OCI-LY7 (cell line): ENCODE measurements at regions not wholly inside any gene's neighbourhood (a gene's known extent, or its start where the extent isn't known, plus 50 kb on each side); places are given as distances from the start of the nearest gene placed in this dataset.

Source experiments
- BruUV-seq: library from RNA; stranded (reverse); fragments of 400-500 nt; replicated peaks from 2 replicates; lab custom pipeline; 2021; lab: Mats Ljungman, UMichigan
- CTCF ChIA-PET: fragments of 300-600 bp; sonication (Branson Sonifier 250); formaldehyde crosslinking; loops from one replicate; lab custom pipeline; 2022; ENCODE audit warnings: antibody characterized with exemption; ENCODE audit not compliant: unreplicated experiment; lab: Charles Lee
- POLR2A ChIA-PET: fragments of 300-600 bp; sonication (Branson Sonifier 250); formaldehyde crosslinking; loops from one replicate; lab custom pipeline; 2022; ENCODE audit warnings: antibody characterized with exemption; lab: Charles Lee
- DNase-seq: peaks from one replicate; pipeline ENCODE4 v3.0.0-alpha.2; 2015; ENCODE audit warnings: low spot score
- H2AFZ ChIP-seq: fragments of 200-600 bp; sonication (generic), shearing (Covaris generic); 2 replicates; pipeline ENCODE4 v1.6.1; 2014; ENCODE audit warnings: mild to moderate bottlenecking, antibody characterized with exemption, low read length, moderate library complexity
- H3K27ac ChIP-seq: fragments of 200-600 bp; sonication (generic); 2 replicates; pipeline ENCODE4 v1.5.1; 2014; ENCODE audit warnings: mixed run types, low read depth, mild to moderate bottlenecking, moderate library complexity, low read length, inconsistent platforms; ENCODE audit not compliant: poor library complexity, severe bottlenecking
- H3K36me3 ChIP-seq: fragments of 200-600 bp; sonication (generic); 2 replicates; pipeline ENCODE4 v1.6.1; 2014; ENCODE audit warnings: mild to moderate bottlenecking, antibody characterized with exemption, low read length, moderate library complexity, mixed read lengths; ENCODE audit not compliant: insufficient read depth
- H3K4me1 ChIP-seq: fragments of 200-600 bp; sonication (generic); 2 replicates; pipeline ENCODE4 v1.5.1; 2014; ENCODE audit warnings: mild to moderate bottlenecking, low read length; ENCODE audit not compliant: insufficient read depth, poor library complexity, severe bottlenecking
- H3K4me2 ChIP-seq: fragments of 200-600 bp; sonication (generic); 2 replicates; pipeline ENCODE4 v1.6.1; 2014; ENCODE audit warnings: mild to moderate bottlenecking, low read length
- H3K4me3 ChIP-seq: fragments of 200-600 bp; sonication (generic); 2 replicates; pipeline ENCODE4 v1.5.1; 2014; ENCODE audit warnings: mild to moderate bottlenecking, low read depth, low read length; ENCODE audit not compliant: poor library complexity, severe bottlenecking
- H3K79me2 ChIP-seq: fragments of 200-600 bp; sonication (generic); 2 replicates; pipeline ENCODE4 v1.6.1; 2016; ENCODE audit warnings: low read depth, mild to moderate bottlenecking, low read length, moderate library complexity, mixed read lengths; ENCODE audit not compliant: insufficient read depth
- H3K9me2 ChIP-seq: fragments of 200-600 bp; sonication (generic); 2 replicates; pipeline ENCODE4 v1.6.1; 2016; ENCODE audit warnings: mild to moderate bottlenecking, low read length, mixed read lengths; ENCODE audit not compliant: insufficient read depth
- H3K9me3 ChIP-seq: fragments of 200-600 bp; sonication (generic); 2 replicates; pipeline ENCODE4 v1.6.1; 2014; ENCODE audit warnings: mild to moderate bottlenecking, mixed run types, low read length, mixed read lengths
- H4K20me1 ChIP-seq: fragments of 200-600 bp; sonication (generic); 2 replicates; pipeline ENCODE4 v1.6.1; 2014; ENCODE audit warnings: mild to moderate bottlenecking, antibody characterized with exemption, low read length, moderate library complexity, mixed read lengths; ENCODE audit not compliant: insufficient read depth
- CTCF ChIP-seq: fragments of 200-600 bp; sonication (generic); conservative IDR thresholded peaks from 2 replicates; pipeline ENCODE4 v1.5.1; 2014; ENCODE audit warnings: mild to moderate bottlenecking, antibody characterized with exemption, low read length, moderate library complexity, mixed read lengths
- EZH2phosphoT487 ChIP-seq: fragments of 200-600 bp; sonication (generic); IDR thresholded peaks from 2 replicates; pipeline ENCODE4 v1.6.1; 2018; ENCODE audit warnings: low read depth, borderline replicate concordance, mild to moderate bottlenecking, mixed run types, antibody characterized with exemption, low read length, moderate library complexity, mixed read lengths
- intact Hi-C: fragments of 100-400 bp; cut with micrococcal nuclease; formaldehyde crosslinking; loops from one replicate; pipeline ENCODE4 v1.10.0; 2022; ENCODE audit not compliant: unreplicated experiment

GRCh38 chr1:83574791-83575190 is 424.1 kb downstream of the TTLL7 start:
- Histone ChIP-seq H3K4me1 (no peaks in the 10 kb centered on the region), H3K79me2 (no peaks in the 10 kb centered on the region), H3K36me3 (no peaks in the 10 kb centered on the region), H3K27ac (no peak overlapping the region), H3K9me2 (no peaks in the 10 kb centered on the region), H3K9me3 (no peaks in the 10 kb centered on the region), H4K20me1 (no peaks in the 10 kb centered on the region), H3K4me3 (no peak overlapping the region), H2AFZ (no peak overlapping the region), H3K4me2 (no peak overlapping the region)
- no TSS peak for BruUV-seq
- TF ChIP-seq EZH2phosphoT487 (no peak), CTCF (no peak)
- ChIA-PET CTCF (no interaction called here), POLR2A (interaction anchor here (0.6 to 0.7 kb wide), 2 partner anchors 20 to 172 kb away, joined by 3 read pairs; no protein-coding TSS in a partner anchor)
- intact Hi-C loops, result no loop called here
- DNase-seq, result no peak

GRCh38 chr1:83573776-83574175 is 425.2 kb downstream of the TTLL7 start:
- no peak overlapping the region for H3K4me2 ChIP-seq
- no peaks in the 10 kb centered on the region for H3K36me3 ChIP-seq
- H3K4me1 ChIP-seq, result no peaks in the 10 kb centered on the region
- no peak overlapping the region for H3K4me3 ChIP-seq
- no peak overlapping the region for H3K27ac ChIP-seq
- no peaks in the 10 kb centered on the region for H3K79me2 ChIP-seq
- no peaks in the 10 kb centered on the region for H4K20me1 ChIP-seq
- H3K9me3 ChIP-seq, result no peaks in the 10 kb centered on the region
- intact Hi-C loops, result no loop called here
- ChIA-PET POLR2A (no interaction called here), CTCF (no interaction called here)
- H3K9me2 ChIP-seq, result no peaks in the 10 kb centered on the region
- BruUV-seq, result no TSS peak
- TF ChIP-seq EZH2phosphoT487, result no peak
- no peak for TF ChIP-seq CTCF
- DNase-seq, result no peak
- no peak overlapping the region for H2AFZ ChIP-seq

- CTCF ChIA-PET, result no interaction called here
- no peak for DNase-seq
- H2AFZ ChIP-seq, result no peak overlapping the region
- intact Hi-C loops, result no loop called here
- POLR2A ChIA-PET, result no interaction called here
- H3K9me2 ChIP-seq, result no peaks in the 10 kb centered on the region
- no peak overlapping the region for H3K4me3 ChIP-seq
- no TSS peak for BruUV-seq
- H3K4me1 ChIP-seq, result no peaks in the 10 kb centered on the region
- H4K20me1 ChIP-seq, result no peaks in the 10 kb centered on the region
- no peaks in the 10 kb centered on the region for H3K36me3 ChIP-seq
- no peak for TF ChIP-seq CTCF
- TF ChIP-seq EZH2phosphoT487, result no peak
- no peaks in the 10 kb centered on the region for H3K79me2 ChIP-seq
- no peak overlapping the region for H3K27ac ChIP-seq
- no peak overlapping the region for H3K4me2 ChIP-seq
- no peaks in the 10 kb centered on the region for H3K9me3 ChIP-seq
Observed at GRCh38 chr1:83571536-83571935, 427.4 kb downstream of the TTLL7 start.
